Skeletal muscle tissue (tissue), 3 donors: ENCODE measurements at regions not wholly inside any gene's neighbourhood (a gene's known extent, or its start where the extent isn't known, plus 50 kb on each side); places are given as distances from the start of the nearest gene placed in this dataset.
A peak's percentile ranks its signal among the peaks of the same experiment; 100 is the strongest.

Source experiments
- H3K27ac ChIP-seq: one replicate; pipeline ENCODE4 v1.7.0; 2013; ENCODE audit warnings: mild to moderate bottlenecking, low read depth, low read length, inconsistent platforms
- H3K27me3 ChIP-seq, 3 donors: one replicate each; pipeline ENCODE4 v1.7.0; 2013; ENCODE audit warnings: low read length in 3 of 3; ENCODE audit not compliant: control insufficient read depth in 3 of 3, insufficient read depth in 3 of 3
- H3K36me3 ChIP-seq, 3 donors: one replicate each; pipeline ENCODE4 v1.7.0; 2013; ENCODE audit warnings: low read length in 3 of 3; ENCODE audit not compliant: control insufficient read depth in 3 of 3, insufficient read depth in 3 of 3
- H3K4me1 ChIP-seq, 3 donors: one replicate each; pipeline ENCODE4 v1.7.0; 2013; ENCODE audit warnings: low read length in 3 of 3, mild to moderate bottlenecking in 3 of 3; ENCODE audit not compliant: control insufficient read depth in 3 of 3, insufficient read depth in 3 of 3
- H3K4me3 ChIP-seq, 3 donors: one replicate each; pipeline ENCODE4 v1.7.0; 2013; ENCODE audit warnings: low read length in 3 of 3
- H3K9ac ChIP-seq, 3 donors: one replicate each; pipeline ENCODE4 v1.7.0; 2013; ENCODE audit warnings: low read length in 3 of 3, mild to moderate bottlenecking in 3 of 3, moderate library complexity in 2 of 3, low read depth in 1 of 3
- H3K9me3 ChIP-seq, 3 donors: one replicate each; pipeline ENCODE4 v1.7.0; 2013; ENCODE audit warnings: low read length in 3 of 3; ENCODE audit not compliant: control insufficient read depth in 3 of 3
- donor health status: Osteomylitis.

GRCh38 chr1:114278911-114279310 is 125.2 kb upstream of the SYT6 start:
- Histone ChIP-seq H3K9me3 (no peaks in the 10 kb centered on the region), H3K9ac (no peak overlapping the region), H3K27ac (no peak overlapping the region), H3K4me3 (no peak overlapping the region), H3K36me3 (no peaks in the 10 kb centered on the region), H3K4me1 (no peaks in the 10 kb centered on the region), H3K27me3 (no peaks in the 10 kb centered on the region)

DNA sequence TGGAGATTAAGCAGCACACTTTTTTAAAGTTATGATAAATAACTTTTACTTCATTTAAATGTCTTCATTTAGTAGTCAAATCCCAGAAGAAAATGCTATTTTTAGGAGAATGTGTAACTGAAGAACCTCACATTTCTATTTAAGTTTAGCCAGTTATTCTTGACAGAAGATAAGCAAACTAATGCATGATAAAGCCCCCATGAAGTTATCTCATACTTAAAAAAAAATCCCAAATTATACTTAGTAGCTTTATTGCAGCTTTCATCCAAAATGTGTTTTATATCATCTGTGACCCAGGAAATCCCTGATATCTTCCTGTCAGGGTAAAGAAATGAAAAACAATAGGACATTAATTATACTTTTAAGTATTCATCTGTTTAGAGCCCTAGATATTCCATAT is 124.8 kb upstream of the SYT6 start:
- no peak overlapping the region for H3K27ac ChIP-seq
- H3K4me3 ChIP-seq = no peak overlapping the region
- H3K9me3 ChIP-seq = no peaks in the 10 kb centered on the region
- H3K36me3 ChIP-seq = no peaks in the 10 kb centered on the region
- H3K9ac ChIP-seq = no peak overlapping the region
- H3K27me3 ChIP-seq = no peaks in the 10 kb centered on the region
- H3K4me1 ChIP-seq = no peaks in the 10 kb centered on the region

- Histone ChIP-seq H3K27ac (no peak overlapping the region), H3K4me1 (no peaks in the 10 kb centered on the region), H3K36me3 (no peaks in the 10 kb centered on the region), H3K4me3 (no peak overlapping the region), H3K9me3 (no peaks in the 10 kb centered on the region), H3K9ac (no peak overlapping the region), H3K27me3 (no peaks in the 10 kb centered on the region)
Measured at GRCh38 chr1:114274621-114275317, 121.1 kb upstream of the SYT6 start.

- H3K27ac ChIP-seq = no peak overlapping the region
- H3K27me3 ChIP-seq = no peaks in the 10 kb centered on the region
- no peak overlapping the region for H3K9ac ChIP-seq
- no peaks in the 10 kb centered on the region for H3K36me3 ChIP-seq
- no peak overlapping the region for H3K4me3 ChIP-seq
- no peaks in the 10 kb centered on the region for H3K9me3 ChIP-seq
- H3K4me1 ChIP-seq = no peaks in the 10 kb centered on the region
Measured at GRCh38 chr1:114272593-114272992, 118.9 kb upstream of the SYT6 start.

DNA sequence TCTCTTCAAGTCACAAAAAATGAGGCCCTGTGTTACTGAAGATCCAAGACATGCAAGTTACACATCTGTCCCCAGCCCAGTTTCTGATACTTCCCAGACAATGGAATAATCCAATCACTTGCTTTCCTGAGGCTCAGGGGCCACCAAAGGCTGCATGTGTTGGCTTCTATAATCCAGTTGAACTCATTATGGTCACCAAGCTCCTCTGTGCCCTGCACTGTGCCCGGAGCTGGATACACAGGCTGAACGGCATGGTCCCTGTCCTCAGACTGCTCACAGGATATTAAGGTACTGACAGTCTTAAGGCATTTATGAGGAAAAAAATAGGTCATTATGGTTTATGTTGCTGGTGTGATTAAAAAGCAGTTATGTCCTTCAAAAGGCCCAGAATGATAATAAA is 117.0 kb upstream of the SYT6 start:
- Histone ChIP-seq H3K9ac (no peak overlapping the region), H3K4me3 (no peak overlapping the region), H3K36me3 (no peaks in the 10 kb centered on the region), H3K27me3 (no peaks in the 10 kb centered on the region), H3K4me1 (no peaks in the 10 kb centered on the region), H3K9me3 (no peaks in the 10 kb centered on the region), H3K27ac (no peak overlapping the region)

DNA sequence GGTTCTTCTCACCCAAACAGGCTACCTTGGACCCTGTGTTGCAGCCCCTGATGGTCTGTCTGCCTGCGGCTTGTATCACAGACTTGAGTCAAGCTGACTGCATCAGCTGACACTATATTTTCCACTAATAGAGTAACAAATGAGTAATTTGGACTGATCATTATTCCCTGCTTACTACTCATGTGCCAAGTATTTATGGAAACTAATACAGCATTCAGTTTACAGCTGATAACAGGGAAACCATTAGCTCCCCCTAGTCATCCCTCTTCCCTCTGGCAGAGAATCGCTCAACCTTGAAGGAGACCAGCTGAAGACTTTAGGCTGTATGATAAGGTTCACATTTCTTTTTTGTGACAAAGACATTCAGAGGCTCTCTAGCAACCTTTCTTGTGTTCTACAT is 116.6 kb upstream of the SYT6 start:
- H3K27me3 ChIP-seq = no peaks in the 10 kb centered on the region
- no peaks in the 10 kb centered on the region for H3K36me3 ChIP-seq
- no peaks in the 10 kb centered on the region for H3K4me1 ChIP-seq
- no peak overlapping the region for H3K27ac ChIP-seq
- H3K9ac ChIP-seq = no peak overlapping the region
- H3K9me3 ChIP-seq = no peaks in the 10 kb centered on the region
- no peak overlapping the region for H3K4me3 ChIP-seq

GRCh38 chr1:114269539-114269938 is 115.9 kb upstream of the SYT6 start:
- Histone ChIP-seq H3K9ac (no peak overlapping the region), H3K4me1 (no peaks in the 10 kb centered on the region), H3K27ac (no peak overlapping the region), H3K4me3 (no peak overlapping the region), H3K36me3 (no peaks in the 10 kb centered on the region), H3K27me3 (no peaks in the 10 kb centered on the region), H3K9me3 (no peaks in the 10 kb centered on the region)

GRCh38 chr1:114263343-114263742 is 109.7 kb upstream of the SYT6 start:
- Histone ChIP-seq H3K36me3 (no peaks in the 10 kb centered on the region), H3K9me3 (no peaks in the 10 kb centered on the region), H3K27ac (no peak overlapping the region), H3K4me3 (no peak overlapping the region), H3K9ac (no peak overlapping the region), H3K4me1 (peaks cover 12 to 19% (median 14%) of the 10 kb centered on the region in 3 donors), H3K27me3 (no peaks in the 10 kb centered on the region)

- Histone ChIP-seq H3K27me3 (no peaks in the 10 kb centered on the region), H3K36me3 (no peaks in the 10 kb centered on the region), H3K9ac (no peak overlapping the region), H3K27ac (no peak overlapping the region), H3K4me3 (no peak overlapping the region), H3K4me1 (peaks cover 12 to 19% (median 14%) of the 10 kb centered on the region in 3 donors), H3K9me3 (no peaks in the 10 kb centered on the region)
Measured at GRCh38 chr1:114262337-114262736, 108.7 kb upstream of the SYT6 start.

DNA sequence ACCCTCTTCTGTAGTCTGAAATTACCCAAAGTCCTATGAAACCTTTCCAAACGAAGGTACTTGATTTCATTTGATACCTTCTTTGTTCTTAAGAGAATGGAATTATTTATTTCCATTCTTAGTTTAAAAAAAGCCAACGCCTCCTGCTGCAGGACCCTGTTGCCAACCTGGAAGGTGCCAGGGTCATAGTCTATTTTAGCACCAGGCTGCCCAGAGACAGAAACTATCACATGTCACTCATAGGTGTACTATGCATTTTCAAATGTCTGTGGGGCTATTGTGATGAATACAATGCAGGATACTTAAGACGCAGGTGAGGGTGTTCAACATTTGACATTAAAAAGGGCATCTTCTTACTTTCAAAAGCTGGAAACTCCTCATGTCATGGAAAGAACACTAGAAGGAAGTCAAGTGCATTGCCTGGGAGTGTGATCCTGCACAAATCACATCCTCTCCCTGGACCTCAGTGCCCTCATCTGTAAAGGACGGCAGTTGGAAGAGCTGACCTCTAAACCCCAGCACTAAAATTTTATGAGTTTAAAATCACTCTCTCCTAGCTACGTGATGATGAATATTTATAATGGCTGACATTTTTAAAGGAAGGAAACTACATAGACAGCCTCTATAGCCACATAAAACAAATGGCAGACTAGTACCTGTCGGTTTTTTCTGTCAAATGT is 107.3 kb upstream of the SYT6 start:
- H3K9me3 ChIP-seq = no peaks in the 10 kb centered on the region
- H3K27ac ChIP-seq = peak overlapping the region; percentile 28
- no peaks in the 10 kb centered on the region for H3K36me3 ChIP-seq
- no peak overlapping the region for H3K9ac ChIP-seq
- no peak overlapping the region for H3K4me3 ChIP-seq
- no peaks in the 10 kb centered on the region for H3K27me3 ChIP-seq
- H3K4me1 ChIP-seq = peaks cover 12 to 19% (median 14%) of the 10 kb centered on the region in 3 donors
